GM12875 (cell line): ENCODE measurements at regions not wholly inside any gene's neighbourhood (a gene's known extent, or its start where the extent isn't known, plus 50 kb on each side); places are given as distances from the start of the nearest gene placed in this dataset.
"Not testable (repeated sequence)": the region's sequence is repeated elsewhere in the genome, so short reads cannot be mapped to it uniquely, and the experiment has no call there.

ENCODE experiments used
- H3K4me3 ChIP-seq: one replicate; pipeline ENCODE4 v1.5.1; 2011; ENCODE audit warnings: low read depth, low read length, control low read depth
- CTCF ChIP-seq: IDR thresholded peaks from 2 replicates; pipeline ENCODE4 v1.5.1; 2011; ENCODE audit warnings: low read depth, mild to moderate bottlenecking, control low read depth, inconsistent platforms, low read length, moderate library complexity, borderline replicate concordance; ENCODE audit not compliant: insufficient read depth

GRCh38 chr4:85050736-85051135, 84.2 kb upstream of the WDFY3 start:
- TF ChIP-seq CTCF = no peak
- H3K4me3 ChIP-seq = no peak overlapping the region

- TF ChIP-seq CTCF = no peak
- H3K4me3 ChIP-seq = no peak overlapping the region
These were observed 85.0 kb upstream of the WDFY3 start for GRCh38 chr4:85051526-85051925.

- not testable (repeated sequence) for H3K4me3 ChIP-seq
These were observed 88.4 kb upstream of the WDFY3 start for GRCh38 chr4:85054925-85055324.

- no peak overlapping the region for H3K4me3 ChIP-seq
- no peak for TF ChIP-seq CTCF
These were observed 92.1 kb upstream of the WDFY3 start for GRCh38 chr4:85058551-85058950.

GRCh38 chr4:85061974-85062373, 95.5 kb upstream of the WDFY3 start:
- TF ChIP-seq CTCF = no peak
- H3K4me3 ChIP-seq = no peak overlapping the region

- TF ChIP-seq CTCF = no peak
- H3K4me3 ChIP-seq = no peak overlapping the region
These were observed 96.0 kb upstream of the WDFY3 start for GRCh38 chr4:85062466-85062865.

- no peak for TF ChIP-seq CTCF
- no peak overlapping the region for H3K4me3 ChIP-seq
These were observed 100.9 kb upstream of the WDFY3 start for GRCh38 chr4:85067342-85067741.

GRCh38 chr4:85078016-85078415, 111.5 kb upstream of the WDFY3 start:
- no peak for TF ChIP-seq CTCF
- no peak overlapping the region for H3K4me3 ChIP-seq
